Uterus (tissue), 3 donors: ENCODE measurements at regions not wholly inside any gene's neighbourhood (a gene's known extent, or its start where the extent isn't known, plus 50 kb on each side); places are given as distances from the start of the nearest gene placed in this dataset.

Experiments used
- DNase-seq, 2 donors: peaks; one replicate each; pipeline ENCODE4 v3.0.0-alpha.2; 2019 to 2020
- H3K27ac ChIP-seq, 2 donors: fragments of 200-600 bp; sonication (generic); 1 replicate in 1 of 2; 2 replicates in 1 of 2; pipeline ENCODE4 v1.5.1; 2016 to 2018
- H3K27me3 ChIP-seq, 2 donors: fragments of 200-600 bp; sonication (generic); one replicate each; pipeline ENCODE4 v1.5.1; 2018 to 2019; ENCODE audit warnings: control low read depth in 1 of 2
- H3K36me3 ChIP-seq, 2 donors: fragments of 200-600 bp; sonication (generic); one replicate each; pipeline ENCODE4 v1.5.1; 2019; ENCODE audit warnings: control low read depth in 1 of 2
- H3K4me1 ChIP-seq, 2 donors: fragments of 200-600 bp; sonication (generic); one replicate each; pipeline ENCODE4 v1.5.1; 2018 to 2019; ENCODE audit warnings: control low read depth in 1 of 2
- H3K4me3 ChIP-seq, 2 donors: fragments of 200-600 bp; sonication (generic); 1 replicate in 1 of 2; 2 replicates in 1 of 2; pipeline ENCODE4 v1.5.1; 2018 to 2019; ENCODE audit warnings: mild to moderate bottlenecking in 1 of 2
- H3K9me3 ChIP-seq, 2 donors: fragments of 200-600 bp; sonication (generic); one replicate each; pipeline ENCODE4 v1.5.1; 2019; ENCODE audit warnings: control low read depth in 1 of 2
- CTCF ChIP-seq, 4 experiments: fragments of 200-600 bp in 2 of 4; fragments of 450-650 bp in 2 of 4; sonication (generic) in 2 of 4; IDR thresholded peaks; one replicate each; pipeline ENCODE4 v1.5.1; 2016 to 2019; ENCODE audit warnings: antibody characterized with exemption in 4 of 4, mild to moderate bottlenecking in 2 of 4, moderate library complexity in 1 of 4
- POLR2A ChIP-seq, 2 donors: fragments of 450-650 bp; IDR thresholded peaks; one replicate each; pipeline ENCODE4 v1.6.1; 2016; ENCODE audit warnings: antibody characterized with exemption in 2 of 2, mild to moderate bottlenecking in 1 of 2, moderate library complexity in 1 of 2
- intact Hi-C: fragments of 100-400 bp; cut with DNase I; formaldehyde crosslinking; loops from one replicate; pipeline ENCODE4 v1.15.1; 2023; ENCODE audit warnings: low total_unique reads
- donor health status: DM: yes; HTN: yes; CAD: no.

GRCh38 chr17:83193336-83194185 lies 114.2 kb downstream of the METRNL start:
- H3K9me3 ChIP-seq: no peaks in the 10 kb centered on the region
- TF ChIP-seq CTCF (IDR thresholded peaks at IDR 0.05): no peak
- no peak for TF ChIP-seq POLR2A (IDR thresholded peaks at IDR 0.05)
- DNase-seq: peak; percentile 11 to 15
- no peak overlapping the region for H3K27ac ChIP-seq
- intact Hi-C loops: no loop called here
- no peak overlapping the region for H3K4me3 ChIP-seq
- H3K36me3 ChIP-seq: no peaks in the 10 kb centered on the region
- no peaks in the 10 kb centered on the region for H3K27me3 ChIP-seq
- no peaks in the 10 kb centered on the region for H3K4me1 ChIP-seq

GRCh38 chr17:83194186-83194561 lies 114.8 kb downstream of the METRNL start:
- Histone ChIP-seq H3K36me3 (no peaks in the 10 kb centered on the region), H3K27ac (no peak overlapping the region), H3K27me3 (no peaks in the 10 kb centered on the region), H3K4me1 (no peaks in the 10 kb centered on the region), H3K4me3 (no peak overlapping the region), H3K9me3 (no peaks in the 10 kb centered on the region)
- peak; percentile 9 to 11 for DNase-seq
- intact Hi-C loops: no loop called here
- TF ChIP-seq CTCF (IDR thresholded peaks at IDR 0.05) (no peak), POLR2A (IDR thresholded peaks at IDR 0.05) (no peak)

DNA sequence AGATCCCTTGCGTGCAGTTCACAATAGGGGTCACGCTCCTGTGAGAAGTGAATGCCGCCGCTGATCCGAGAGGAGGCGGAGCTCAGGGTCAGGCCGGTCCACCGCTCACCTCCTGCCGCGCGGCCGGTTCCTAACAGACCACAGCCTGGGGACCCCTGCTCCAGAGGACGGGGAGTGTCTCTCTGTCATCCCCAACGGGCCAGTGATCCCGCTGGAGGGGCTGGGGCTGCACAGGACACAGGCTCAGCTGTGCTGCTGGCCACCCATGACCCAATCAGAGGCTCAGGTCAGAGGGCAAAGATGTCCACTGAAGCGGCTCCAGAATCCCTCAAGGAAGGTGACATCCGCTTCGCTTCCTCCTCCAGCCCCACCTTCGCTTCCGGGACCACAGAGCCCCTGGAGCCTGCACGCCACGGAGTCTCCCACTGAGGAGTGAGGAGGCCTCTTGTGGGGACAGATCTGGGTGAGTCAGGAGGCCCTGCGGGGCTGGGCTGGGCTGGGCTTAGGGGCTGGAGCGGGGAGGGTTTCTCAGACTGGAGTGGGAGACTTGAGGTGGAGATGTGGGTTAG lies 115.4 kb downstream of the METRNL start:
- H3K27ac ChIP-seq: no peak overlapping the region
- peak in 1 of 2 donors; percentile 12 for DNase-seq
- H3K27me3 ChIP-seq: no peaks in the 10 kb centered on the region
- H3K4me1 ChIP-seq: peaks cover 0 to 2% of the 10 kb centered on the region in 2 donors
- intact Hi-C loops: no loop called here
- TF ChIP-seq CTCF (IDR thresholded peaks at IDR 0.05): no peak
- TF ChIP-seq POLR2A (IDR thresholded peaks at IDR 0.05): no peak
- no peaks in the 10 kb centered on the region for H3K36me3 ChIP-seq
- H3K4me3 ChIP-seq: no peak overlapping the region
- no peaks in the 10 kb centered on the region for H3K9me3 ChIP-seq

- peaks cover 0 to 2% of the 10 kb centered on the region in 2 donors for H3K4me1 ChIP-seq
- peak overlapping the region in 1 of 2 donors; percentile 8 for H3K27ac ChIP-seq
- H3K27me3 ChIP-seq: no peaks in the 10 kb centered on the region
- TF ChIP-seq CTCF (IDR thresholded peaks at IDR 0.05) (peak in 1 of 4 experiments; percentile 10), POLR2A (IDR thresholded peaks at IDR 0.05) (no peak)
- no peaks in the 10 kb centered on the region for H3K36me3 ChIP-seq
- no peaks in the 10 kb centered on the region for H3K9me3 ChIP-seq
- H3K4me3 ChIP-seq: no peak overlapping the region
- intact Hi-C loops: no loop called here
- DNase-seq: peak in 1 of 2 donors; percentile 36
Observed at GRCh38 chr17:83195330-83196023, 116.1 kb downstream of the METRNL start.

DNA sequence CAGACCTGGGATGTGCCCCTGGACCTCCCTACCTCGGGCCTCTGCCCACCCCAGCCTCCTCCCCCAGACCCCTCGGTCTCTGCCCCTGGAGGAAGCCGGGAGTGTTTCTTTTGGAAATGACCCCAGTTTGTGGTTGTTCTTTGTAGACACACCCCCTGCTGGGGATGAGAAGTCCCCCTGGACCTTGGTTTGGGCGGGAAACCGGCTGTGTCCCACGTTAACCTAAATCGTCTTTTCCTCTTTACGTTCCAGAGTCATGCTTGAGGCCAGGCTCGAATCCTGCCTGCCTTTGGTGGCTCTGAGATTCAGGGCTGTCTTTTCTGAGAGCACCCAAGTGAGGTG lies 116.6 kb downstream of the METRNL start:
- Histone ChIP-seq H3K4me3 (no peak overlapping the region), H3K4me1 (peaks cover 0 to 2% of the 10 kb centered on the region in 2 donors), H3K27me3 (no peaks in the 10 kb centered on the region), H3K9me3 (no peaks in the 10 kb centered on the region), H3K36me3 (no peaks in the 10 kb centered on the region), H3K27ac (no peak overlapping the region)
- TF ChIP-seq CTCF (IDR thresholded peaks at IDR 0.05): no peak
- TF ChIP-seq POLR2A (IDR thresholded peaks at IDR 0.05): no peak
- no peak for DNase-seq
- intact Hi-C loops: no loop called here
